GM18870 (cell line): ENCODE measurements at regions not wholly inside any gene's neighbourhood (a gene's known extent, or its start where the extent isn't known, plus 50 kb on each side); places are given as distances from the start of the nearest gene placed in this dataset.

Source experiments
- ATAC-seq: cut with Tn5 transposase; IDR thresholded peaks from one replicate; pipeline ENCODE4 v1.9.1; 2021; ENCODE audit warnings: moderate library complexity; ENCODE audit not compliant: unreplicated experiment

GRCh38 chr4:22986881-22987280, 294.1 kb downstream of the GBA3 start:
- ATAC-seq, result no peak

- ATAC-seq, result no peak
Measured at GRCh38 chr4:22986262-22986661, 293.5 kb downstream of the GBA3 start.

GRCh38 chr4:22984390-22984789, 291.7 kb downstream of the GBA3 start:
- no peak for ATAC-seq

GRCh38 chr4:22978656-22979055, 285.9 kb downstream of the GBA3 start:
- no peak for ATAC-seq

- ATAC-seq, result no peak
Measured at GRCh38 chr4:22970665-22971064, 277.9 kb downstream of the GBA3 start.

DNA sequence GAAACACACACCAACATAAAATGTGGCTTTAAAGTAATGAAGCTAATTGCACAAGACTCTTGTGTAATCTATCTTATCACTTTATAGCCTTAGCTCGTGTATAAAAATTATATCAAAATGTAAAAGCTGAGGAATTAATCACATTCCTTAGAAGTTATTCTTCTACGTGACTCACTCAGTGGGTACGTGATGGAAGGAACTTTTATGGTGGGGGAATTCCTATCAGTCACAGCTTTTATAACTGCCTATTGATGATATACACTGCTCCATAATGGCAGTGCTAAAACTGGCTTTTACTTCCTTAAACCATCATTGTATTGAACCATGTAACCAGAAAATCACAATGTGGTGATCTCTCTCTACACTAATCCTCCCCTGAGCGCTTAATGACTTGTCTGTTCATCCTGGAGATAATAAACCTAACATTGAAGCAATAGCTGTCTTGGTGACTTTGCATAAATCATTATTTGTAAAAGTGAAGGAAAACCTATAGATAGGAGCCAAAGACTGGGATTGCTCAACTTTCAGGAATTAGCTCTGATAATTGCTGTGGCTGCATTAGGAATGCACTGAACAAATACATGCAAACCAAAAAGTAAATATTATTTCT, 276.7 kb downstream of the GBA3 start:
- ATAC-seq, result no peak

GRCh38 chr4:22962295-22962694, 269.6 kb downstream of the GBA3 start:
- ATAC-seq, result no peak

DNA sequence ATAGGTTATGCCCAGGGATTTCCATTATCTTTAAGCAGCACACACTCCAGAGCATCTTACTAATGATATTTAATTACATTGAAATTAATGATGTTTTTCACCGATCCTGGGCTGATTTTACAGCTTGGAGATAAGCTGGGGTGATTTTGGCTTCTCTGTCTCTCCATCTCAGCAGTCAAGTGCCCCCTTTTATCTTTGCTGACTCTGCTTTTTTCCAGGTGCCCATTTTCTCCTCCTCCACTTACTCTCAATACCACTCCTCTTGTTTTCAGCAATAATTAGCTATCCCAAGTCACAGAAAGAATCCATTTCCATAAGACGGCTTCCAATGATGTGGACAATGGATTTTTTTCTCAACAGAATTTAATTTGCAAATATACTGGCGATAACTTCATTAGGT, 266.7 kb downstream of the GBA3 start:
- no peak for ATAC-seq

GRCh38 chr4:22957774-22958309, 265.1 kb downstream of the GBA3 start:
- no peak for ATAC-seq

- ATAC-seq, result no peak
Measured at GRCh38 chr4:22949161-22949855, 256.6 kb downstream of the GBA3 start.

DNA sequence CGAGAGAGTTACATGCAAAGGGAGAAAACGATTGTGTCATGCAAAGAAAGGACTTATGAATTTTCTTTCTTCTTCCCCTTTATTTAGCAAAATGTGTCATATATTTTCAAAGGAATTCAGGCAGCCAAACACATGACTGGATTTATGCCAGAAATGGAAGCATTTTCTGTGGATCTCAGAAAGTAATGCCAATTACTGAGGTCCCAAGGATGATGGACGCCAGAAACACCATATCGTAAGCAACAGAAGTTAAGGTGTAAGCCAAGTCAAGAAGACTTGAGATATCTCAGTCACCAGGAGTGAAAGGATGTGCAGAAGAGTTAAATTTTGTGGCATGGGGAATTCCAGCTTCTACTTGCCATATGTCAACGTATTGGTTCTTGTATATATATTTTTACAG, 255.1 kb downstream of the GBA3 start:
- no peak for ATAC-seq

GRCh38 chr4:22942920-22943559, 250.3 kb downstream of the GBA3 start:
- no peak for ATAC-seq

DNA sequence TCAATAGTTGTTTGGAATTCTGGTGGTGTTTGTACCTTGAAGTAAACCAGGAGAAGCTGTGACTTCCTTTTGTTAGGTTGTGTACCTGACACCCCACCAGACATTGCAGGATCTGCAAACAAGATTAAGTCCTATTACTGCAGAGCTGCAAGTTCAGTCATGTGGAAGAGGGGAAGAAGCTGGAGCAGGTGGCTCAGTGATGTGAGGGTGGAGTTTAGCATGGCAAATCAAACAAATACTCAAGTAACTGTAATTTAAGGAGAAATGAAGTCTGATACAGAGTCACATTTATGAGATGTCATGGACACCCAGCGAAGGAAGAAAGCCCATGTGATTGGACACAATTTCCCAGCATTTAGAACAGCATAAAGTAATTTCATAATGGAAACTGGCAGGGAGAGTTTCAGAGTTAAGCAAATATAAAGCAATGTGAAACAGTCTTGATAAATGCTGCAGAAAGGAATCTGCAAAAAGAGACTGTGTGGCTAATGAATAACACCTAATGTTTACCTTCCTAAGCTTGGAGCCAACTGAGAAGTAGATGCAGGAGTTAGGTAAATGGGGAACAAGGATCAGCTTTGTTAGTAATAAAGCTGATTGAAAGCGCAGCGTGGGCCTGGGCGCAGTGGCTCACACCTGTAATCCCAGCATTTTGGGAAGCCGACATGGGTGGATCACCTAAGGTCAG, 249.1 kb downstream of the GBA3 start:
- no peak for ATAC-seq

DNA sequence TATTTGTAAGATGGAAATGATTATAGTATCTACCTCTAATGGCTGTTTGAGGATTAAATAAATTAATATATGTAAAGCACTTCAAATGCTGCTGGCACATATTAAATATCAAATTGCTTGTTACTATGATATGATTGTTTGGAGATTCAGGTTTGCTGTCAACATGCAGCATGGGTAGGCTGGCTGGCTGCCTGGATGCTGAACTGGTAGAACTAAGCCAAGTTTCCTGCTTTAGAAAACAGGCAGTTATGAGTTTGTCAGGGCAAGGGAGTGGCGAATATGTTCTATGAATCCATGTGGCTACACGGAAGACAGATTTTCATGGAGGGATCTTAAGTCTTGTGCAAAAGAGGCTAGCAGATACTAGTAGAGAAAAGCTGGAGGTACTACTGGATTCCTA, 239.6 kb downstream of the GBA3 start:
- ATAC-seq, result no peak

DNA sequence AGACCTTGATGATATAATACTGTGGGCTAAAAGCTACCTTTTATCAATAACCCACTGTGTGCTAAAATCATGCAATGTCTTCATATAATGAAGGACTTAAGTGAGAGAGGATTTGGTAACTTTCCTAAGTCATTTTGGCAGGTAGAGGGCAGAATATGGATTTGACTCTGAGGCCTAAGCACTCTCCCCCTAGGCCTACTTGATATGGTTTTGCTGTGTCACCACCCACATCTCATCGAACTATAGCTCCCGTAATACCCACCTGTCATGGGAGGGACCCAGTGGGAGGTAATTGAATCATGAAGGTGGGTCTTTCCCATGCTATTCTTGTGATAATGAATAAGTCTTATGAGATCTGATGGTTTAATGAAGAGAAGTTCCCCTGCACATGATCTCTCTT, 229.7 kb downstream of the GBA3 start:
- no peak for ATAC-seq

- ATAC-seq, result no peak
Measured at GRCh38 chr4:22921936-22922335, 229.2 kb downstream of the GBA3 start.

DNA sequence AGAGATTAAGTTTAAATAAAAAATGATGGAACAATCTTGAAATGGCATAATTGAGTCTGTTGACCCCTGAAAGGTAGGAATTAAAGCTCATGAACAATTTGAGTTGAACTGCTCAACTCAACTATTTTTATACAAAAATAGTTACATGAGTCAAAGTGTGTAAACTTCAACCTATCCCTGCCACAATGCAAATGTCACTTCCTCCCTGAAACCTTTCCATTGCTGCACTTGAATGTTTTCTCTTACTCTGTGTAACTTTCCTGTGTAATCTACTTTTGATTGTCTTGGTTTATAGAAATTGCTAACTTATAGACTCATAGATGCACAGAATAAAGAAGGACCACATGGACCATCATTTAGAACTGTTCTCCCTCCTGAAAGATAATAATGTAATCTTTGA, 218.5 kb downstream of the GBA3 start:
- peak; percentile 74 for ATAC-seq

DNA sequence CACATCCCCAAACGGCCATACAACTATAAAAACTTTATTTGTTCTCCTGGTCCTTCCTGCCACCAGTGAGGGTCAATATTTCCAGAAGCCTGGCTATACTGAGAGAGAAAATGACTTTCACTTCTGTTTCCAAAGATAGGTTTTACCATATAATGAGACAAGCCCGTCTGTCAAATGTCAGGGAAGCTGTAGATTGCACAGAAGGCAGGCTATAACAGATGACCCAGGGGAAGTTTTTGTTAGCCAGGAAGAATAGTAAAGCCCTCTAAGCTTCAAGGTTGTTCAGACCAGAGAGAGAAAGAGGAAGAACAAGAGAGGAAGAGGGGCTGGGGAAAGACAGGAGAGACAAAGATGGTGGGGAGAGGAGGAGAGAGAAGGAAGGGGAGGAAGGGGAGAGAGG, 217.5 kb downstream of the GBA3 start:
- ATAC-seq, result no peak

- ATAC-seq, result no peak
Measured at GRCh38 chr4:22906045-22906444, 213.3 kb downstream of the GBA3 start.

DNA sequence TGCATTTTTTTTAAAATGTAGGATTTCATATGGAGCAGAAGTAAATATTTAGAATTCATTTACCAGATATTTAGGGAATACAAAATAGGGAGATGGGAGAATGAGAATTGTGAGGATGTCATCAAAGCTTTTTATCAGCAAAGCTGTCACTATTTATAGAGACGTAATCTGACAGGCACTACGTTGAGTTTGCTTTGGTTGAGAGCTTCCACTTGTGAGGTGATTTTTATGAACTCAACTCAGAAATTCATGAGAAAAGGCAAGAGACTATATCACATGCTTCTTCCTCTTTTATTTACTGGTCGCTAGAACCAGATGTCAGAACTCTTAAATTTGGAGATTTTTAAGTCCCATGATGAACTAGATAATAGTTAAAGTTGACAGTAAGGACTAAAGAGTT, 211.2 kb downstream of the GBA3 start:
- no peak for ATAC-seq

GRCh38 chr4:22901631-22902030, 208.9 kb downstream of the GBA3 start:
- no peak for ATAC-seq

DNA sequence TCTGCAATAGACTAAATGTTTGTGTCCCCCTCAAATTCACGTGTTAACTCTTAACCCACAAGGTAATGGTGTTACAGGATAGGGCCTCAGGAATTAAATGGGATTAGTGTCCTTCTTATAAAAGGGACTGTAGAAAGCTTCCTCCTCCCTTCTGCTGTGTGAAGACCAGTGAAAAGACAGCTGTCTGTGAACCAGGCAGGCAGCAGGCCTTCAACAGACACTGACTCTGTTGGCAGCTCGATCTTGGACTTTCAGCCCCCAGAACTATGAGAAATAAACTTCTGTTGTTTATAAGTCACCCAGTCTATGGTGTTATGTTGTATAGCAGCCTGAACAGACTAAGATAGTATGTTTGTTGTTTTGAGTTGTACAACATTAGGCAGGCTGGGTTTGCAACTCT, 208.1 kb downstream of the GBA3 start:
- no peak for ATAC-seq
